ENCODE measurements at regions not wholly inside any gene's neighbourhood (a gene's known extent, or its start where the extent isn't known, plus 50 kb on each side); places are given as distances from the start of the nearest gene placed in this dataset.

- TF ChIP-seq CTCF (IDR thresholded peaks at IDR 0.05) (no peak), POLR2A (IDR thresholded peaks at IDR 0.05) (no peak), EP300 (IDR thresholded peaks at IDR 0.05) (no peak)
These were observed 165.4 kb upstream of the ADAMTS5 start for GRCh38 chr21:27132266-27132665.
